NT2/D1 (cell line): ENCODE measurements at regions not wholly inside any gene's neighbourhood (a gene's known extent, or its start where the extent isn't known, plus 50 kb on each side); places are given as distances from the start of the nearest gene placed in this dataset.

ENCODE experiments used
- YY1 ChIP-seq: IDR thresholded peaks from 2 replicates; pipeline ENCODE4 v1.6.1; 2011; ENCODE audit not compliant: insufficient read length, insufficient read depth
- ZNF274 ChIP-seq: IDR thresholded peaks from 2 replicates; pipeline ENCODE4 v1.6.1; 2011; ENCODE audit warnings: mild to moderate bottlenecking, low read depth, low read length

- TF ChIP-seq ZNF274 (no peak), YY1 (no peak)
Observed at GRCh38 chr9:16211946-16212345, 658.5 kb downstream of the BNC2 start.
